Erythroblast (primary cell): ENCODE measurements at regions not wholly inside any gene's neighbourhood (a gene's known extent, or its start where the extent isn't known, plus 50 kb on each side); places are given as distances from the start of the nearest gene placed in this dataset.

ENCODE experiments used
- GATA1 ChIP-seq: IDR thresholded peaks from 2 replicates; pipeline ENCODE4 v1.6.1; 2011; ENCODE audit warnings: low read depth, mild to moderate bottlenecking, control low read depth, low read length, moderate library complexity
- POLR2A ChIP-seq: IDR thresholded peaks from 2 replicates; pipeline ENCODE4 v1.6.1; 2011; ENCODE audit warnings: mild to moderate bottlenecking, low read length

GRCh38 chr18:24657444-24657842 lies 197.0 kb downstream of the HRH4 start:
- no peak for TF ChIP-seq POLR2A
- TF ChIP-seq GATA1, result no peak
